ENCODE measurements at regions not wholly inside any gene's neighbourhood (a gene's known extent, or its start where the extent isn't known, plus 50 kb on each side); places are given as distances from the start of the nearest gene placed in this dataset.

DNA sequence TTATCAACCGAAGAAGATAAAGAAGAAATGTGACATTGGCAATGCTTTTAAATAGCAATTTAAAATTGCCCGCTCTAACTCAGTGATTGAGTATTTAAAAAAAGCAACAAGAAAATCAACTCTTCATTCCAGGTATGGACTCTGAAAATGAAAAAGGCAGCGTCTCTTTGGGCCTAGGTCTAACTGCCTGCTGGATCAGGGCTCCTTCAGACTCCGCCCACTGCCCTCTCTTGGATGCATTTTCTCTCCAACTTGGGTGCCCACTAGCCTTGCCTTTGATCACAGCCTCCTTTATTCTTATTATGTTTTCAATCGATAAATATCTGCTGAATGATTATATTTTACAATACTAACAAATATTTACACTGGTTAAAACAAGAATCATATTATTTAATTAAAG, 268.9 kb downstream of the MRPL39 start (continued):
- TF ChIP-seq, protein P1, sequence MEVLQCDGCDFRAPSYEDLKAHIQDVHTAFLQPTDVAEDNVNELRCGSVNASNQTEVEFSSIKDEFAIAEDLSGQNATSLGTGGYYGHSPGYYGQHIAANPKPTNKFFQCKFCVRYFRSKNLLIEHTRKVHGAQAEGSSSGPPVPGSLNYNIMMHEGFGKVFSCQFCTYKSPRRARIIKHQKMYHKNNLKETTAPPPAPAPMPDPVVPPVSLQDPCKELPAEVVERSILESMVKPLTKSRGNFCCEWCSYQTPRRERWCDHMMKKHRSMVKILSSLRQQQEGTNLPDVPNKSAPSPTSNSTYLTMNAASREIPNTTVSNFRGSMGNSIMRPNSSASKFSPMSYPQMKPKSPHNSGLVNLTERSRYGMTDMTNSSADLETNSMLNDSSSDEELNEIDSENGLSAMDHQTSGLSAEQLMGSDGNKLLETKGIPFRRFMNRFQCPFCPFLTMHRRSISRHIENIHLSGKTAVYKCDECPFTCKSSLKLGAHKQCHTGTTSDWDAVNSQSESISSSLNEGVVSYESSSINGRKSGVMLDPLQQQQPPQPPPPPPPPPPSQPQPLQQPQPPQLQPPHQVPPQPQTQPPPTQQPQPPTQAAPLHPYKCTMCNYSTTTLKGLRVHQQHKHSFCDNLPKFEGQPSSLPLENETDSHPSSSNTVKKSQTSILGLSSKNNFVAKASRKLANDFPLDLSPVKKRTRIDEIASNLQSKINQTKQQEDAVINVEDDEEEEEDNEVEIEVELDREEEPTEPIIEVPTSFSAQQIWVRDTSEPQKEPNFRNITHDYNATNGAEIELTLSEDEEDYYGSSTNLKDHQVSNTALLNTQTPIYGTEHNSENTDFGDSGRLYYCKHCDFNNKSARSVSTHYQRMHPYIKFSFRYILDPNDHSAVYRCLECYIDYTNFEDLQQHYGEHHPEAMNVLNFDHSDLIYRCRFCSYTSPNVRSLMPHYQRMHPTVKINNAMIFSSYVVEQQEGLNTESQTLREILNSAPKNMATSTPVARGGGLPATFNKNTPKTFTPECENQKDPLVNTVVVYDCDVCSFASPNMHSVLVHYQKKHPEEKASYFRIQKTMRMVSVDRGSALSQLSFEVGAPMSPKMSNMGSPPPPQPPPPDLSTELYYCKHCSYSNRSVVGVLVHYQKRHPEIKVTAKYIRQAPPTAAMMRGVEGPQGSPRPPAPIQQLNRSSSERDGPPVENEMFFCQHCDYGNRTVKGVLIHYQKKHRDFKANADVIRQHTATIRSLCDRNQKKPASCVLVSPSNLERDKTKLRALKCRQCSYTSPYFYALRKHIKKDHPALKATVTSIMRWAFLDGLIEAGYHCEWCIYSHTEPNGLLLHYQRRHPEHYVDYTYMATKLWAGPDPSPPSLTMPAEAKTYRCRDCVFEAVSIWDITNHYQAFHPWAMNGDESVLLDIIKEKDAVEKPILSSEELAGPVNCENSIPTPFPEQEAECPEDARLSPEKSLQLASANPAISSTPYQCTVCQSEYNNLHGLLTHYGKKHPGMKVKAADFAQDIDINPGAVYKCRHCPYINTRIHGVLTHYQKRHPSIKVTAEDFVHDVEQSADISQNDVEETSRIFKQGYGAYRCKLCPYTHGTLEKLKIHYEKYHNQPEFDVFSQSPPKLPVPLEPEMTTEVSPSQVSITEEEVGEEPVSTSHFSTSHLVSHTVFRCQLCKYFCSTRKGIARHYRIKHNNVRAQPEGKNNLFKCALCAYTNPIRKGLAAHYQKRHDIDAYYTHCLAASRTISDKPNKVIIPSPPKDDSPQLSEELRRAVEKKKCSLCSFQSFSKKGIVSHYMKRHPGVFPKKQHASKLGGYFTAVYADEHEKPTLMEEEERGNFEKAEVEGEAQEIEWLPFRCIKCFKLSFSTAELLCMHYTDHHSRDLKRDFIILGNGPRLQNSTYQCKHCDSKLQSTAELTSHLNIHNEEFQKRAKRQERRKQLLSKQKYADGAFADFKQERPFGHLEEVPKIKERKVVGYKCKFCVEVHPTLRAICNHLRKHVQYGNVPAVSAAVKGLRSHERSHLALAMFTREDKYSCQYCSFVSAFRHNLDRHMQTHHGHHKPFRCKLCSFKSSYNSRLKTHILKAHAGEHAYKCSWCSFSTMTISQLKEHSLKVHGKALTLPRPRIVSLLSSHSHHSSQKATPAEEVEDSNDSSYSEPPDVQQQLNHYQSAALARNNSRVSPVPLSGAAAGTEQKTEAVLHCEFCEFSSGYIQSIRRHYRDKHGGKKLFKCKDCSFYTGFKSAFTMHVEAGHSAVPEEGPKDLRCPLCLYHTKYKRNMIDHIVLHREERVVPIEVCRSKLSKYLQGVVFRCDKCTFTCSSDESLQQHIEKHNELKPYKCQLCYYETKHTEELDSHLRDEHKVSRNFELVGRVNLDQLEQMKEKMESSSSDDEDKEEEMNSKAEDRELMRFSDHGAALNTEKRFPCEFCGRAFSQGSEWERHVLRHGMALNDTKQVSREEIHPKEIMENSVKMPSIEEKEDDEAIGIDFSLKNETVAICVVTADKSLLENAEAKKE (CRISPR knock-in tag; IDR thresholded peaks at IDR 0.05): no peak
- no peak for TF ChIP-seq EZH2phosphoT487 (IDR thresholded peaks at IDR 0.05; ENCODE audit: unreplicated experiment)

DNA sequence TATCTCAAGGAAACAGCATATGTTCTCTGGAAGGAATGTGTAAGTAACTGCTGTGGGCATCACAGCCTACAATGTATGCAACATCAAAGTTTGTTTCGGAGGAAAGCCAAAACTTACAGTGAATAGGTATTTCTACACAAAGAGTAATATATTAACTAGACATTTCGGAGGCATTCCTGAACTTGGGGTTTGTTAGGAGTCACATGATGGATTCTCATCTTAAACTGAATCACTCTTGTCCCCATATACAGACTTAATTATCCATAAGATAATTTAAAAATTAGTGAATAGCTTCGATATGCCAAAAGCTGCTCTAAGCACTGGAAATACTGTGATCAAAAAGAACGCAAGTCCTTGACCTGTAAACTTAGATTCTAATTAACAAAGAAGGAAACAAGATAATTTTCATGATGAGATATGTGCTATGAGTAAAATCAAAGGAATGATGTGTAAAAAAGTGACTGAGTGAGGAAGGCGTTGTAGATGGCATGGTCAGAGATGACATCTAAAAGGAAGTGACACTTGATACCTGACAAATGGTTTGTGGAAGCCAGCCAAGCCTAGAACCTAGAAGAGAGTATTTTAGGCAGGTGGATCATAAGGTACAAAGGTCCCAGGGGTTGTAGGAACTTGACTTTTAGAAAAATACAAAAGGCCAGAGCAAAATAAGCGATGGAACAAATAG, 273.1 kb downstream of the MRPL39 start:
- Mint-ChIP-seq H3K36me3 (ENCODE audit: low read depth) (peaks cover 3% of the 10 kb centered on the region; the same call in 1 of the 3 replicates), H3K27me3 (ENCODE audit: insufficient read depth, low read depth, poor library complexity) (peaks cover 2% of the 10 kb centered on the region), H3K4me1 (peaks cover 35% of the 10 kb centered on the region), H3K4me3 (no peak overlapping the region), H3K27ac (no peak overlapping the region), H3K9me3 (no peaks in the 10 kb centered on the region; the same call in 2 of the 3 replicates)
- ATAC-seq (no peak), DNase-seq (ENCODE audit: low spot score) (no peak)
- Histone ChIP-seq H3K79me2 (replicated peaks; ENCODE audit: insufficient read depth) (no peaks in the 10 kb centered on the region), H2AFZ (no peak overlapping the region), H3K27me3 (ENCODE audit: insufficient read depth) (no peaks in the 10 kb centered on the region), H3K9me2 (ENCODE audit: insufficient read depth) (no peaks in the 10 kb centered on the region), H3K27ac (ENCODE audit: low read depth) (no peak overlapping the region), H3F3A (replicated peaks; ENCODE audit: low read depth) (no peaks in the 10 kb centered on the region), H3K4me2 (0 out of 2 replicates have a peak overlapping the region, but pooled peaks have one; percentile 19), H3K4me3 (no peak overlapping the region), H3K4me1 (ENCODE audit: insufficient read depth) (peaks cover 44% of the 10 kb centered on the region), H3K36me3 (ENCODE audit: insufficient read depth) (no peaks in the 10 kb centered on the region), H4K20me1 (replicated peaks; ENCODE audit: insufficient read depth) (no peaks in the 10 kb centered on the region)
- no peak for TF ChIP-seq JUNB (IDR thresholded peaks at IDR 0.05; ENCODE audit: unreplicated experiment)
- TF ChIP-seq, protein P1 (CRISPR knock-in tag; IDR thresholded peaks at IDR 0.05): no peak
- TF ChIP-seq, protein P2, sequence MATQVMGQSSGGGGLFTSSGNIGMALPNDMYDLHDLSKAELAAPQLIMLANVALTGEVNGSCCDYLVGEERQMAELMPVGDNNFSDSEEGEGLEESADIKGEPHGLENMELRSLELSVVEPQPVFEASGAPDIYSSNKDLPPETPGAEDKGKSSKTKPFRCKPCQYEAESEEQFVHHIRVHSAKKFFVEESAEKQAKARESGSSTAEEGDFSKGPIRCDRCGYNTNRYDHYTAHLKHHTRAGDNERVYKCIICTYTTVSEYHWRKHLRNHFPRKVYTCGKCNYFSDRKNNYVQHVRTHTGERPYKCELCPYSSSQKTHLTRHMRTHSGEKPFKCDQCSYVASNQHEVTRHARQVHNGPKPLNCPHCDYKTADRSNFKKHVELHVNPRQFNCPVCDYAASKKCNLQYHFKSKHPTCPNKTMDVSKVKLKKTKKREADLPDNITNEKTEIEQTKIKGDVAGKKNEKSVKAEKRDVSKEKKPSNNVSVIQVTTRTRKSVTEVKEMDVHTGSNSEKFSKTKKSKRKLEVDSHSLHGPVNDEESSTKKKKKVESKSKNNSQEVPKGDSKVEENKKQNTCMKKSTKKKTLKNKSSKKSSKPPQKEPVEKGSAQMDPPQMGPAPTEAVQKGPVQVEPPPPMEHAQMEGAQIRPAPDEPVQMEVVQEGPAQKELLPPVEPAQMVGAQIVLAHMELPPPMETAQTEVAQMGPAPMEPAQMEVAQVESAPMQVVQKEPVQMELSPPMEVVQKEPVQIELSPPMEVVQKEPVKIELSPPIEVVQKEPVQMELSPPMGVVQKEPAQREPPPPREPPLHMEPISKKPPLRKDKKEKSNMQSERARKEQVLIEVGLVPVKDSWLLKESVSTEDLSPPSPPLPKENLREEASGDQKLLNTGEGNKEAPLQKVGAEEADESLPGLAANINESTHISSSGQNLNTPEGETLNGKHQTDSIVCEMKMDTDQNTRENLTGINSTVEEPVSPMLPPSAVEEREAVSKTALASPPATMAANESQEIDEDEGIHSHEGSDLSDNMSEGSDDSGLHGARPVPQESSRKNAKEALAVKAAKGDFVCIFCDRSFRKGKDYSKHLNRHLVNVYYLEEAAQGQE (IDR thresholded peaks at IDR 0.05; ENCODE audit: unreplicated experiment): no peak

Measured in GM23338 (cell line).